ENCODE measurements at regions not wholly inside any gene's neighbourhood (a gene's known extent, or its start where the extent isn't known, plus 50 kb on each side); places are given as distances from the start of the nearest gene placed in this dataset.

DNA sequence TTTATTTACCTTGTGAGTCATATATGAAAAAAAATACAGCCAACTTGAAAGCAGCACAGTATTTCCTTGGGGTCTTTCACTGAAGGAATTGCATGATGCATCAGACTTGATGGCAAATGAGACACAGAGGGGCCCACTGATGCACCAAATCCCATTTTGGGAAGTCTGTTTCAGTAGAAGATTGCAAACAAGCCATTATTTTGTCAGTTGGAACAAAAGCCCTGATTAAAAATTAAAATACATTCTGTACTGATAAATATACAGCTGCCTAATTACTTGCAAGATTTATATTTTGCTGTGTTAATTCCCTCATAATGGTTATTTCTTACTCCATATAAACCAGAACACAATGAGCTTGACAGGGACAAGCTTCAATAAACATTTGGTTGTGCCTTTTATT, 370.4 kb downstream of the SUCLG1 start:
- no peak for TF ChIP-seq GATA3 (IDR thresholded peaks at IDR 0.05; ENCODE audit: low read depth, low read length)
- no peak for TF ChIP-seq GATA2 (IDR thresholded peaks at IDR 0.05; ENCODE audit: low read depth, low read length)

Measured in SH-SY5Y (cell line).